Aorta (tissue), 5 donors: ENCODE measurements at regions not wholly inside any gene's neighbourhood (a gene's known extent, or its start where the extent isn't known, plus 50 kb on each side); places are given as distances from the start of the nearest gene placed in this dataset.

Experiments used
- ATAC-seq: fragments of 200-7000 bp; cut with Tn5 transposase; one replicate; pipeline ENCODE4 v1.9.1; 2022; ENCODE audit warnings: moderate library complexity; ENCODE audit not compliant: low FRiP score
- DNase-seq, 2 donors: peaks; one replicate each; pipeline ENCODE4 v3.0.0-alpha.2; 2020
- H3K27ac ChIP-seq, 2 donors: one replicate each; pipeline ENCODE4 v1.5.1; 2013; ENCODE audit warnings: low read length in 2 of 2, mild to moderate bottlenecking in 2 of 2, moderate library complexity in 2 of 2, control low read depth in 1 of 2, inconsistent platforms in 1 of 2, low read depth in 1 of 2
- H3K27me3 ChIP-seq, 2 donors: one replicate each; pipeline ENCODE4 v1.6.1; 2013; ENCODE audit warnings: control low read depth in 1 of 2, low read length in 1 of 2, mild to moderate bottlenecking in 1 of 2, moderate library complexity in 1 of 2; ENCODE audit not compliant: insufficient read depth in 2 of 2, control insufficient read depth in 1 of 2
- H3K36me3 ChIP-seq, 2 donors: one replicate each; pipeline ENCODE4 v1.6.1; 2013; ENCODE audit warnings: control low read depth in 1 of 2, low read length in 1 of 2, mild to moderate bottlenecking in 1 of 2; ENCODE audit not compliant: insufficient read depth in 2 of 2, control insufficient read depth in 1 of 2
- H3K4me1 ChIP-seq, 2 donors: one replicate each; pipeline ENCODE4 v1.6.1; 2013; ENCODE audit warnings: low read length in 2 of 2, control low read depth in 1 of 2, mild to moderate bottlenecking in 1 of 2, moderate library complexity in 1 of 2; ENCODE audit not compliant: insufficient read depth in 2 of 2, control insufficient read depth in 1 of 2
- H3K4me3 ChIP-seq, 2 donors: one replicate each; pipeline ENCODE4 v1.5.1; 2013; ENCODE audit warnings: low read length in 2 of 2, control low read depth in 1 of 2, mild to moderate bottlenecking in 1 of 2
- H3K9me3 ChIP-seq: one replicate; pipeline ENCODE4 v1.6.1; 2013; ENCODE audit warnings: mild to moderate bottlenecking, low read length; ENCODE audit not compliant: control insufficient read depth
- WGBS, 2 donors: extraction: QIAGEN DNeasy Blood & Tissue Kit; methylation state at CpG; one replicate each; pipeline ENCODE4 v1.1.7; 2013; 5-methylcytosine and 5-hydroxymethylcytosine counted together
- intact Hi-C, 2 donors: fragments of 100-400 bp; cut with DNase I; formaldehyde crosslinking; loops; one replicate each; pipeline versions ENCODE4 v1.14.2 to v1.15.0; 2022
- donor health status: healthy with polysubstance abuse.
- donor health status: Bipolar disorder and iron deficiency.
- donor health status: DM: no; HTN: no; CAD: no.
- donor health status: DM: no; HTN: no; CAD: no.
- donor health status: DM: yes; HTN: yes; CAD: no.

GRCh38 chr21:19969156-19969555 is 1029.1 kb upstream of the NCAM2 start:
- H3K36me3 ChIP-seq, result no peaks in the 10 kb centered on the region
- no peaks in the 10 kb centered on the region for H3K27me3 ChIP-seq
- H3K27ac ChIP-seq, result no peak overlapping the region
- DNase-seq (no peak), ATAC-seq (no peak)
- H3K4me1 ChIP-seq, result no peaks in the 10 kb centered on the region
- peaks cover 6% of the 10 kb centered on the region for H3K9me3 ChIP-seq
- H3K4me3 ChIP-seq, result no peak overlapping the region
- intact Hi-C loops, result no loop called here

- Histone ChIP-seq H3K27ac (no peak overlapping the region), H3K4me1 (no peaks in the 10 kb centered on the region), H3K4me3 (no peak overlapping the region), H3K27me3 (no peaks in the 10 kb centered on the region), H3K36me3 (no peaks in the 10 kb centered on the region), H3K9me3 (no peaks in the 10 kb centered on the region)
- ATAC-seq (no peak), DNase-seq (no peak)
- WGBS, 2 donors, result 87 to 90% methylated on average over 4 of the region's 4 CpGs
- intact Hi-C loops, result no loop called here
Measured at GRCh38 chr21:19981938-19982337, 1016.3 kb upstream of the NCAM2 start.

- 89% methylated on average over 2 of the region's 2 CpGs for WGBS, 2 donors
- Histone ChIP-seq H3K27ac (no peak overlapping the region), H3K36me3 (no peaks in the 10 kb centered on the region), H3K4me3 (no peak overlapping the region), H3K9me3 (no peaks in the 10 kb centered on the region), H3K27me3 (no peaks in the 10 kb centered on the region), H3K4me1 (no peaks in the 10 kb centered on the region)
- no peak for DNase-seq
- no peak for ATAC-seq
- intact Hi-C loops, result no loop called here
Measured at GRCh38 chr21:19986396-19986795, 1011.8 kb upstream of the NCAM2 start.

- ATAC-seq, result no peak
- intact Hi-C loops, result no loop called here
- Histone ChIP-seq H3K36me3 (no peaks in the 10 kb centered on the region), H3K27me3 (no peaks in the 10 kb centered on the region), H3K27ac (no peak overlapping the region), H3K9me3 (no peaks in the 10 kb centered on the region), H3K4me1 (no peaks in the 10 kb centered on the region), H3K4me3 (no peak overlapping the region)
- WGBS, 2 donors, result 76 to 82% methylated on average over 4 of the region's 4 CpGs
- DNase-seq, result no peak
Measured at GRCh38 chr21:19987671-19988070, 1010.5 kb upstream of the NCAM2 start.

GRCh38 chr21:19992540-19992939 is 1005.7 kb upstream of the NCAM2 start:
- H3K36me3 ChIP-seq, result no peaks in the 10 kb centered on the region
- no peak overlapping the region for H3K27ac ChIP-seq
- intact Hi-C loops, result no loop called here
- no peak overlapping the region for H3K4me3 ChIP-seq
- H3K27me3 ChIP-seq, result no peaks in the 10 kb centered on the region
- DNase-seq, result no peak
- no peaks in the 10 kb centered on the region for H3K9me3 ChIP-seq
- no peaks in the 10 kb centered on the region for H3K4me1 ChIP-seq
- no peak for ATAC-seq

GRCh38 chr21:19993268-19993667 is 1004.9 kb upstream of the NCAM2 start:
- DNase-seq, result no peak
- WGBS, 2 donors, result 45 to 46% methylated on average over 4 of the region's 4 CpGs
- intact Hi-C loops, result no loop called here
- H3K4me3 ChIP-seq, result no peak overlapping the region
- H3K27ac ChIP-seq, result no peak overlapping the region
- no peaks in the 10 kb centered on the region for H3K27me3 ChIP-seq
- ATAC-seq, result no peak
- no peaks in the 10 kb centered on the region for H3K9me3 ChIP-seq
- H3K36me3 ChIP-seq, result no peaks in the 10 kb centered on the region
- no peaks in the 10 kb centered on the region for H3K4me1 ChIP-seq

GRCh38 chr21:19995253-19995652 is 1003.0 kb upstream of the NCAM2 start:
- no peaks in the 10 kb centered on the region for H3K36me3 ChIP-seq
- H3K27me3 ChIP-seq, result no peaks in the 10 kb centered on the region
- H3K4me1 ChIP-seq, result no peaks in the 10 kb centered on the region
- DNase-seq, result no peak
- H3K9me3 ChIP-seq, result no peaks in the 10 kb centered on the region
- no peak for ATAC-seq
- 79 to 81% methylated on average over 7 of the region's 7 CpGs for WGBS, 2 donors
- intact Hi-C loops, result no loop called here
- H3K27ac ChIP-seq, result no peak overlapping the region
- H3K4me3 ChIP-seq, result no peak overlapping the region

- Histone ChIP-seq H3K9me3 (no peaks in the 10 kb centered on the region), H3K4me3 (no peak overlapping the region), H3K4me1 (no peaks in the 10 kb centered on the region), H3K36me3 (no peaks in the 10 kb centered on the region), H3K27ac (no peak overlapping the region), H3K27me3 (no peaks in the 10 kb centered on the region)
- no peak for DNase-seq
- intact Hi-C loops, result no loop called here
- 91 to 93% methylated on average over 5 of the region's 5 CpGs for WGBS, 2 donors
- no peak for ATAC-seq
Measured at GRCh38 chr21:19998453-19998852, 999.8 kb upstream of the NCAM2 start.

- no peak overlapping the region for H3K27ac ChIP-seq
- intact Hi-C loops, result no loop called here
- H3K36me3 ChIP-seq, result no peaks in the 10 kb centered on the region
- H3K27me3 ChIP-seq, result no peaks in the 10 kb centered on the region
- H3K4me1 ChIP-seq, result no peaks in the 10 kb centered on the region
- no peak for DNase-seq
- WGBS, 2 donors, result 86 to 93% methylated on average over 23 of the region's 23 CpGs
- no peak for ATAC-seq
- no peaks in the 10 kb centered on the region for H3K9me3 ChIP-seq
- H3K4me3 ChIP-seq, result no peak overlapping the region
Measured at GRCh38 chr21:19999369-20000272, 998.6 kb upstream of the NCAM2 start.
